GM10248 (cell line): ENCODE measurements at regions not wholly inside any gene's neighbourhood (a gene's known extent, or its start where the extent isn't known, plus 50 kb on each side); places are given as distances from the start of the nearest gene placed in this dataset.

Experiments used
- CTCF ChIA-PET: fragments of 300-600 bp; sonication (Branson Sonifier 250); formaldehyde crosslinking; extraction: SDS; loops from one replicate; lab custom pipeline; 2021; ENCODE audit warnings: antibody characterized with exemption; lab: Yijun Ruan, JAX
- POLR2A ChIA-PET: fragments of 350-650 bp; sonication (Branson Sonifier 250); formaldehyde crosslinking; extraction: SDS; loops from one replicate; lab custom pipeline; 2020; ENCODE audit warnings: antibody characterized with exemption; lab: Yijun Ruan, JAX
- DNase-seq: peaks from one replicate; pipeline ENCODE4 v3.0.0; 2012; ENCODE audit errors: extremely low spot score
- TF ChIP-seq, protein P1 (sequence below): IDR thresholded peaks from 2 replicates; pipeline ENCODE4 v1.5.1; 2012; ENCODE audit warnings: mild to moderate bottlenecking, low read depth; ENCODE audit errors: extremely low read depth, missing control alignments, control extremely low read depth

DNA sequence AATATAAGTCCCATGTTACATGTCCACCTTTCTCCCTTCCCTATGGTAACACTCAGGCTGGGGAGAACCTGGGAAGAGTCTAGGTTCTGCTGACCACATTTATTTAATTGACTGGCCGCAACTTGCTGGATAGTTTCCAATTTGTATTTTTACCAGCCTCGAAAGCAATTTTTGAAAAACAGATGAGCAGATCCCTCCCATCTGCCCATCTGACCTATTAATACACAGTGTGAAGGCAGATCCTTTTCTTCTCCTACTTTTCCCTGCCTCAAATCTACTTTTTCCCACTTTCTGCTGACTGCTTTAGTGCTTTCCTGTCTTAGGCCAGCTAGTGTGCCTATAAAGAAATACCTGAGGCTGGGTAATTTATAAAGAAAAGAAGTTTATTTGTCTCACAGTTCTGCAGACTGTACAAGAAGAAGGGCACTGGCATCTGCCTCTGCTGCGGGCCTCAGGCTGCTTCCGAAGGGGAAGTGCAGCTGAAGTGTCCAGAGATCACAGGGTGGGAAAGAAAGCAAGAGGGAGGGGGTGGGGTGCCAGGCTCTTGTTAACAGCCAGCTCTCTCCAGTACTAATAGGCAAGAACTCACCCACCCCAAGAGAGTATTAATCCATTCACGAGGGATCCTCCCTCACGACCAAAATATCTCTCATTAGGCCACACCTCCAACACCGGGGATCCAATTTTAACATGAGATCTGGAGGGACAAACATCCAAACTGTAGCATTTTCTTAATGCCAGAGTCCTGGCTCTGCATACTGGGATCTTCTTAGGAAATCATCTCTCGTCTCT is 336.0 kb upstream of the IGFBP3 start:
- TF ChIP-seq, protein P1, sequence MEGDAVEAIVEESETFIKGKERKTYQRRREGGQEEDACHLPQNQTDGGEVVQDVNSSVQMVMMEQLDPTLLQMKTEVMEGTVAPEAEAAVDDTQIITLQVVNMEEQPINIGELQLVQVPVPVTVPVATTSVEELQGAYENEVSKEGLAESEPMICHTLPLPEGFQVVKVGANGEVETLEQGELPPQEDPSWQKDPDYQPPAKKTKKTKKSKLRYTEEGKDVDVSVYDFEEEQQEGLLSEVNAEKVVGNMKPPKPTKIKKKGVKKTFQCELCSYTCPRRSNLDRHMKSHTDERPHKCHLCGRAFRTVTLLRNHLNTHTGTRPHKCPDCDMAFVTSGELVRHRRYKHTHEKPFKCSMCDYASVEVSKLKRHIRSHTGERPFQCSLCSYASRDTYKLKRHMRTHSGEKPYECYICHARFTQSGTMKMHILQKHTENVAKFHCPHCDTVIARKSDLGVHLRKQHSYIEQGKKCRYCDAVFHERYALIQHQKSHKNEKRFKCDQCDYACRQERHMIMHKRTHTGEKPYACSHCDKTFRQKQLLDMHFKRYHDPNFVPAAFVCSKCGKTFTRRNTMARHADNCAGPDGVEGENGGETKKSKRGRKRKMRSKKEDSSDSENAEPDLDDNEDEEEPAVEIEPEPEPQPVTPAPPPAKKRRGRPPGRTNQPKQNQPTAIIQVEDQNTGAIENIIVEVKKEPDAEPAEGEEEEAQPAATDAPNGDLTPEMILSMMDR, result no peak
- POLR2A ChIA-PET, result no interaction called here
- CTCF ChIA-PET, result no interaction called here
- no peak for DNase-seq

DNA sequence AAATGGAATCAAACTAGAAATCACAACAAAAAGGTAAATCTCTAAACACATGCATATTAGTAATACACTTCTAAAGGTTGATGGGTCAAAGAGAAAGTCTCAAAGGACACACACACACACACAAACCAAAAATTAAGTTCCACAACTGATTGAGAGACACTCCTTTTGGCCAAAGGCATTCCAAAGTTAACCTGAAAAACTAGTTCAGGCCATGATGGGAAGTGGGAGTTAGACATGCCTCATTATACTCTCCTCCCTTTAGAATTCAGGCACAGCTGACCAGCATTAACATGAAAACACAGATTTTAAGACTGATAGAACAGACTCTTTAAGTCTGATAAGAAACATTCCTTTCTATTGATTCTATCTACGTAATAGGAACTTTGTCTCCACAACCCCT is 332.4 kb upstream of the IGFBP3 start:
- ChIA-PET POLR2A (no interaction called here), CTCF (no interaction called here)
- TF ChIP-seq, protein P1, result no peak
- no peak for DNase-seq

DNA sequence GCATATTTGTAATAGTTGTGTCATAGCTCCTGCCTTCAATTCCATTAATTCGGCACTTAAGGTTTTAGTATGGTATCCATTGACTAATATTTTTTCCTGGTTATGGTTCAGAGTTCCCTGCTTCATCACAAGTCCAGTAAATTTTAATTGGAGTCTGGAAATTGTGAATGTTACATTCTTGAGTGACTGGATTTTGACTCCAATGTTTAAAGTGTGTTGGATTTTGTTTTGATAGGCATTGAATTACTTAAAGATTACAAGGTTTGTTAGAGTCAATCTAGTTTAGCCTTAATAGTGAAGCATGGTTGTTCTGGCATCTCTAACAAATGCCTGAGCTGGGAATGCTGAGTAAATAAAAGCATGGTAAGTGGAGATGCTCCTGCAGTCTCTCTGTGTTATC is 326.6 kb upstream of the IGFBP3 start:
- CTCF ChIA-PET, result no interaction called here
- POLR2A ChIA-PET, result no interaction called here
- TF ChIP-seq, protein P1, result no peak
- DNase-seq, result no peak

DNA sequence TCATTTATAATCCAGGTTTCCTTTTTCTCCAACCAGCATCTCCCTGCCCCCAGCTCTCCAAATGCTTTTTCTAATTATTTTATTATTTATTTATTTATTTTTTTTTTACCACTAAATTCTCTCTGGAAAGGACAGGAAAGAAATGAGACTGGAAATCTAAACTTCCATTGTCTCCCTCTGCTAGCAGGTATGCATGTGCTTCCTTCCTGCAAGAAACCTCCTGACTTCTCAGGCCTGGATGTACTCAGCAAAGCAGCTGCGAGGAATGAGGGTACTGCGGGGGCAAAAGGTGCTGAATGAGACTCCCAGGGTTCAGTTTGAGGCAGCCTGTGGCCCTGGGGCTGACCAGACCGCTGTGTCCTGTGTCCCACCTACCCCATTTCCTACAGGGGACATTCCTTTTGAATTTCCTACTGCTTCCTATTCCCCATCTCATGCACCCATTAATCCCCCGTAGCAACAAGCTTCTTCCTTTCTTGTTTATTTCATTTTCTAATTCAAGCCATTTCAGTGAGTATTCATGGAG is 324.6 kb upstream of the IGFBP3 start:
- TF ChIP-seq, protein P1, result no peak
- ChIA-PET CTCF (no interaction called here), POLR2A (no interaction called here)
- no peak for DNase-seq

DNA sequence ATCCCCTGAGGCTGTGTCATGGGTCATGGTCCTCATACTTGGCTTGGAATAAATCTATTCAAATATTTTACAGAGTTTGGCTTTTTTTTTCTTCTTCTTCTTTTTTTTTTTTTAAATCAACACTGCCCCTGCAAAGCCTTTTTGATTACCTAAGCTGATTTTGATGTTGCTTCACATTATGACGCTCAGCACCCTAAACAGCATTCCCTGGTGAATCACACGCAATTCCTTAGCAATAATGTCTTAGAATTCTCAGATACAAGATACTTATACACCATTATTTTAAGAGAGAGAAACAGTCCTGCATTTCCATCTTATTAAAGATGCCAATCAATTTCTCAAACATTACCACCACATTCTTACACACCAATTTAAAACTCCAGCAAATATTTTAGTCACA is 323.7 kb upstream of the IGFBP3 start:
- DNase-seq, result no peak
- CTCF ChIA-PET, result no interaction called here
- POLR2A ChIA-PET, result no interaction called here
- TF ChIP-seq, protein P1, result no peak

DNA sequence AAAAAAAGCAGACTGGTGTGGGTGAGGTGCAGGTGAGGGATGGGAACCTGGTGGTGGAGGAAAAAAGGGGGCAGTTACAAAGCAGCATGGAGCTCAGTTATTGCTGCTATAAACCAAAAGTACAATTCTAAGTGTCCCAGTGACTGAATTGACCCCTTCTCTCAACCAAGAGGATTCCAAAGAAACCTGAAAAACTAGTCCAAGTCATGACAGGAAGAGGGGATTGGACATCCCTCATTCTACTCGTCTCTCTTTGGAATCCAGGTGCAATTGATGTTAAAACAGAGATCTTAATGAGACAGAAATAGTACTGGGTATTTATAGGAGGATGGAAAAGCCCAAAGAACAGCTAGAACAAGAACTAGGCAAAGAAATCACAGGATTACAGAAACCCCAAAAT is 322.3 kb upstream of the IGFBP3 start:
- CTCF ChIA-PET, result no interaction called here
- POLR2A ChIA-PET, result no interaction called here
- DNase-seq, result no peak
- TF ChIP-seq, protein P1, result no peak
